ENCODE measurements at regions not wholly inside any gene's neighbourhood (a gene's known extent, or its start where the extent isn't known, plus 50 kb on each side); places are given as distances from the start of the nearest gene placed in this dataset.

- TF ChIP-seq ZNF212 (CRISPR knock-in tag; IDR thresholded peaks at IDR 0.05) (no peak), HDAC6 (IDR thresholded peaks at IDR 0.05; ENCODE audit: low read depth, low read length) (no peak), ZNF184 (CRISPR knock-in tag; IDR thresholded peaks at IDR 0.05) (no peak), L3MBTL2 (IDR thresholded peaks at IDR 0.05) (no peak), ASH1L (IDR thresholded peaks at IDR 0.05; ENCODE audit: borderline replicate concordance, low read depth, partially characterized antibody) (no peak), NR2C2 (CRISPR knock-in tag; IDR thresholded peaks at IDR 0.05) (no peak), NR2C2 (tag; IDR thresholded peaks at IDR 0.05) (no peak), ZZZ3 (IDR thresholded peaks at IDR 0.05) (no peak), NR3C1 (CRISPR knock-in tag; IDR thresholded peaks at IDR 0.05) (no peak), CTCF (IDR thresholded peaks at IDR 0.05 in 2 of 3, conservative IDR thresholded peaks at IDR 0.05 in 1 of 3; ENCODE audit: insufficient read depth in 2 of 3, low read depth in 1 of 3, low read length in 3 of 3) (no peak), BHLHE40 (IDR thresholded peaks at IDR 0.05; ENCODE audit: low read length) (no peak), SMC3 (conservative IDR thresholded peaks at IDR 0.05; ENCODE audit: insufficient read depth, low read depth, low read length) (no peak), ZNF165 (CRISPR knock-in tag; IDR thresholded peaks at IDR 0.05; ENCODE audit: borderline replicate concordance) (no peak), ZFX (CRISPR knock-in tag; IDR thresholded peaks at IDR 0.05) (no peak)
- TF ChIP-seq, protein P1, sequence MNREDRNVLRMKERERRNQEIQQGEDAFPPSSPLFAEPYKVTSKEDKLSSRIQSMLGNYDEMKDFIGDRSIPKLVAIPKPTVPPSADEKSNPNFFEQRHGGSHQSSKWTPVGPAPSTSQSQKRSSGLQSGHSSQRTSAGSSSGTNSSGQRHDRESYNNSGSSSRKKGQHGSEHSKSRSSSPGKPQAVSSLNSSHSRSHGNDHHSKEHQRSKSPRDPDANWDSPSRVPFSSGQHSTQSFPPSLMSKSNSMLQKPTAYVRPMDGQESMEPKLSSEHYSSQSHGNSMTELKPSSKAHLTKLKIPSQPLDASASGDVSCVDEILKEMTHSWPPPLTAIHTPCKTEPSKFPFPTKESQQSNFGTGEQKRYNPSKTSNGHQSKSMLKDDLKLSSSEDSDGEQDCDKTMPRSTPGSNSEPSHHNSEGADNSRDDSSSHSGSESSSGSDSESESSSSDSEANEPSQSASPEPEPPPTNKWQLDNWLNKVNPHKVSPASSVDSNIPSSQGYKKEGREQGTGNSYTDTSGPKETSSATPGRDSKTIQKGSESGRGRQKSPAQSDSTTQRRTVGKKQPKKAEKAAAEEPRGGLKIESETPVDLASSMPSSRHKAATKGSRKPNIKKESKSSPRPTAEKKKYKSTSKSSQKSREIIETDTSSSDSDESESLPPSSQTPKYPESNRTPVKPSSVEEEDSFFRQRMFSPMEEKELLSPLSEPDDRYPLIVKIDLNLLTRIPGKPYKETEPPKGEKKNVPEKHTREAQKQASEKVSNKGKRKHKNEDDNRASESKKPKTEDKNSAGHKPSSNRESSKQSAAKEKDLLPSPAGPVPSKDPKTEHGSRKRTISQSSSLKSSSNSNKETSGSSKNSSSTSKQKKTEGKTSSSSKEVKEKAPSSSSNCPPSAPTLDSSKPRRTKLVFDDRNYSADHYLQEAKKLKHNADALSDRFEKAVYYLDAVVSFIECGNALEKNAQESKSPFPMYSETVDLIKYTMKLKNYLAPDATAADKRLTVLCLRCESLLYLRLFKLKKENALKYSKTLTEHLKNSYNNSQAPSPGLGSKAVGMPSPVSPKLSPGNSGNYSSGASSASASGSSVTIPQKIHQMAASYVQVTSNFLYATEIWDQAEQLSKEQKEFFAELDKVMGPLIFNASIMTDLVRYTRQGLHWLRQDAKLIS (CRISPR knock-in tag; IDR thresholded peaks at IDR 0.05), result no peak
Measured at GRCh38 chr17:11074451-11074850, 166.6 kb upstream of the SHISA6 start.
